GM12878 (cell line): ENCODE measurements at regions not wholly inside any gene's neighbourhood (a gene's known extent, or its start where the extent isn't known, plus 50 kb on each side); places are given as distances from the start of the nearest gene placed in this dataset.

Experiments
- ATAC-seq: fragments of 200-7000 bp; cut with Tn5 transposase; 3 replicates; pipeline ENCODE4 v1.9.1; 2020; ENCODE audit warnings: mild to moderate bottlenecking, moderate library complexity
- BruUV-seq: library from RNA; stranded (reverse); fragments of 400-500 nt; replicated peaks from 2 replicates; lab custom pipeline; 2021; lab: Mats Ljungman, UMichigan
- CTCF ChIA-PET: fragments of 300-600 bp; sonication (Branson Sonifier 250); formaldehyde crosslinking; extraction: SDS; loops from one replicate; lab custom pipeline; 2021; ENCODE audit warnings: inconsistent platforms; lab: Yijun Ruan, JAX
- POLR2A ChIA-PET: fragments of 350-600 bp; formaldehyde crosslinking; extraction: SDS; loops from one replicate; lab custom pipeline; 2021; ENCODE audit warnings: inconsistent platforms; lab: Charles Lee
- RAD21 ChIA-PET: fragments of 300-600 bp; sonication (Branson Sonifier 250); formaldehyde crosslinking; loops from one replicate; lab custom pipeline; 2023; ENCODE audit warnings: antibody characterized with exemption; ENCODE audit not compliant: unreplicated experiment; lab: Charles Lee
- SMC1A ChIA-PET: fragments of 300-600 bp; sonication (Branson Sonifier 250); formaldehyde crosslinking; loops from one replicate; lab custom pipeline; 2023; ENCODE audit not compliant: unreplicated experiment, uncharacterized antibody; lab: Charles Lee
- DNase-seq: peaks from one replicate; pipeline ENCODE4 v3.0.0-alpha.2; 2011; ENCODE audit warnings: low read depth, low spot score
- FAIRE-seq: peaks from 3 replicates; lab custom pipeline; 2011; peaks lifted over from hg19 to GRCh38; lab: Jason Lieb, UNC
- H2AFZ ChIP-seq: 2 replicates; pipeline ENCODE4 v1.6.0; 2011; ENCODE audit warnings: low read depth, low read length, control low read depth; ENCODE audit not compliant: control insufficient read depth
- H3K27ac ChIP-seq: 2 replicates; pipeline ENCODE4 v1.5.1; 2011; ENCODE audit warnings: control low read depth; ENCODE audit not compliant: control insufficient read depth, insufficient read depth
- H3K27me3 ChIP-seq, 2 experiments: replicated peaks in 1 of 2; 2 replicates each; pipeline versions ENCODE4 v1.6.0 to v1.6.1; 2011; ENCODE audit warnings: low read length in 1 of 2; ENCODE audit not compliant: control insufficient read depth in 2 of 2, insufficient read depth in 2 of 2
- H3K36me3 ChIP-seq, 2 experiments: 2 replicates each; pipeline ENCODE4 v1.5.1; 2011; ENCODE audit warnings: low read length in 1 of 2; ENCODE audit not compliant: control insufficient read depth in 2 of 2, insufficient read depth in 2 of 2
- H3K4me1 ChIP-seq: 2 replicates; pipeline ENCODE4 v1.6.1; 2011; ENCODE audit warnings: mild to moderate bottlenecking, low read length, moderate library complexity, mixed read lengths; ENCODE audit not compliant: control insufficient read depth, insufficient read depth
- H3K4me2 ChIP-seq: 2 replicates; pipeline ENCODE4 v1.6.0; 2011; ENCODE audit warnings: control low read depth; ENCODE audit not compliant: control insufficient read depth, insufficient read depth
- H3K4me3 ChIP-seq: fragments of 200-600 bp; sonication (generic); 2 replicates; pipeline ENCODE4 v1.5.1; 2016
- H3K79me2 ChIP-seq: 2 replicates; pipeline ENCODE4 v1.6.0; 2011; ENCODE audit warnings: low read length; ENCODE audit not compliant: control insufficient read depth, insufficient read depth
- H3K9ac ChIP-seq: 2 replicates; pipeline ENCODE4 v1.8.0; 2011; ENCODE audit warnings: low read length, control low read depth, mixed read lengths; ENCODE audit not compliant: control insufficient read depth, insufficient read depth
- H3K9me3 ChIP-seq: replicated peaks from 3 replicates; pipeline ENCODE4 v1.5.1; 2011; ENCODE audit warnings: mild to moderate bottlenecking, low read length; ENCODE audit not compliant: control insufficient read depth, insufficient read depth
- H4K20me1 ChIP-seq: 2 replicates; pipeline ENCODE4 v1.6.0; 2011; ENCODE audit not compliant: control insufficient read depth, insufficient read depth
- EED ChIP-seq: sonication (generic); IDR thresholded peaks from 2 replicates; pipeline ENCODE4 v1.6.1; 2016; ENCODE audit warnings: antibody characterized with exemption, low read depth
- GATAD2B ChIP-seq: fragments of 450-650 bp; conservative IDR thresholded peaks from 2 replicates; pipeline ENCODE4 v1.6.1; 2017; ENCODE audit warnings: low read depth, mild to moderate bottlenecking, moderate library complexity
- TAF1 ChIP-seq: IDR thresholded peaks from 2 replicates; pipeline ENCODE4 v1.6.1; 2011; ENCODE audit warnings: mild to moderate bottlenecking, low read depth, low read length, borderline replicate concordance
- ZBED1 ChIP-seq: IDR thresholded peaks from 2 replicates; pipeline ENCODE4 v1.6.1; 2016; ENCODE audit warnings: borderline replicate concordance
- WGBS: methylation state at CpG from one replicate; pipeline ENCODE4 v1.1.6; 2016; ENCODE audit warnings: low lambda C conversion rate; ENCODE audit not compliant: insufficient replicate concordance, insufficient coverage; ENCODE audit errors: missing lambda C conversion rate; 5-methylcytosine and 5-hydroxymethylcytosine counted together
- in situ Hi-C: fragments of 300-500 bp; cut with MboI; formaldehyde crosslinking; loops from 9 replicates; pipeline ENCODE4 v1.14.3; 2018; ENCODE audit warnings: mixed read lengths
- intact Hi-C: fragments of 100-400 bp; cut with micrococcal nuclease; formaldehyde crosslinking; loops from one replicate; pipeline ENCODE4 v1.14.2; 2022; ENCODE audit not compliant: unreplicated experiment
- TF ChIP-seq, protein P1 (sequence below): IDR thresholded peaks from 2 replicates; pipeline ENCODE4 v1.6.1; 2012; ENCODE audit warnings: improper control_type of control experiment, low read depth, low read length; ENCODE audit not compliant: insufficient replicate concordance
- TF ChIP-seq, protein P2 (sequence below): fragments of 150-350 bp; IDR thresholded peaks from 2 replicates; pipeline ENCODE4 v1.6.1; 2016; ENCODE audit warnings: low read depth, low read length
- TF ChIP-seq, protein P3 (sequence below): fragments of 450-650 bp; formaldehyde crosslinking; IDR thresholded peaks from 2 replicates; pipeline ENCODE4 v1.4.0; 2020; ENCODE audit warnings: mild to moderate bottlenecking, moderate library complexity
- TF ChIP-seq, protein P4 (sequence below), 3 experiments: IDR thresholded peaks in 2 of 3; conservative IDR thresholded peaks in 1 of 3; 2 replicates each; pipeline ENCODE4 v1.5.1; 2011; ENCODE audit warnings: low read depth in 3 of 3, low read length in 3 of 3, mild to moderate bottlenecking in 3 of 3, control low read depth in 2 of 3, moderate library complexity in 2 of 3, inconsistent platforms in 1 of 3, mixed read lengths in 1 of 3; ENCODE audit not compliant: control insufficient read depth in 2 of 3, insufficient read depth in 1 of 3; ENCODE audit errors: extremely low read depth in 1 of 3

DNA sequence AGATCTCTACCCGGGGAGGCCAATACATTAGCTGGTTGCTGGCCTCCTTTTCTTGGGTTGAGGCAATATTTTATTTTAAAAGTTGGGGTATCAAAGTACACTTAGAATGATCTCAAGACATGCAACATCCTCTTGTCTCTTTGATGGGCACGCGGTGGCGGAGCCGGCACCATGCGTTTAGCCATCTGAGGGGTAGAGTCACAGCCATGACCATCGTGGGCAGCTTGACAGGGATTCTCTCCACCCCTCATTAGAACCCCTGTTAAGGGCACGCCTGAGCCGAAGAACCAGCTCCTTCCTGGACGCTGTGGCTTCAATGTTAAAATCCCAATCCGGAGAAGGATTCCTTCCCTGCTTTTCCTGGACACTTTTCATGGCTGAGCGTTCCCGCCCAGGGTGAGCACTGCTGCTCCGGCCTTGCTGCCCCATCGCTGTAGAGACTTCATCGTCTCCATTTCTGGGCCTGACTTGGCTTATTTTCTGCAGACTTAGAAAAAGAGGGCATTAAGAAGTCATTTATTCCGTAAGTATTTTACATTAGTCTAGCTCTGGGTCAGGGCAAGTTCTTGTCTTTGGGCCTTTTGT is 142.7 kb upstream of the CDH4 start:
- Histone ChIP-seq H3K4me2 (no peak overlapping the region), H3K9me3 (no peaks in the 10 kb centered on the region; the same call in 2 of the 3 replicates), H3K4me3 (no peak overlapping the region), H3K4me1 (no peaks in the 10 kb centered on the region), H4K20me1 (no peaks in the 10 kb centered on the region), H2AFZ (no peak overlapping the region), H3K79me2 (no peaks in the 10 kb centered on the region), H3K27ac (no peak overlapping the region), H3K9ac (no peak overlapping the region), H3K36me3 (no peaks in the 10 kb centered on the region), H3K27me3 (no peaks in the 10 kb centered on the region)
- FAIRE-seq (no peak), ATAC-seq (no peak), DNase-seq (no peak)
- WGBS = 50% methylated on average over 17 of the region's 17 CpGs
- ChIA-PET CTCF (no interaction called here), SMC1A (interaction anchor here (0.5 kb wide), 1 partner anchor 167 kb away, joined by 3 read pairs; no protein-coding TSS in a partner anchor), RAD21 (no interaction called here), POLR2A (no interaction called here)
- no TSS peak for BruUV-seq
- intact Hi-C loops (no loop called here), in situ Hi-C loops (no loop called here)
- TF ChIP-seq, protein P1, sequence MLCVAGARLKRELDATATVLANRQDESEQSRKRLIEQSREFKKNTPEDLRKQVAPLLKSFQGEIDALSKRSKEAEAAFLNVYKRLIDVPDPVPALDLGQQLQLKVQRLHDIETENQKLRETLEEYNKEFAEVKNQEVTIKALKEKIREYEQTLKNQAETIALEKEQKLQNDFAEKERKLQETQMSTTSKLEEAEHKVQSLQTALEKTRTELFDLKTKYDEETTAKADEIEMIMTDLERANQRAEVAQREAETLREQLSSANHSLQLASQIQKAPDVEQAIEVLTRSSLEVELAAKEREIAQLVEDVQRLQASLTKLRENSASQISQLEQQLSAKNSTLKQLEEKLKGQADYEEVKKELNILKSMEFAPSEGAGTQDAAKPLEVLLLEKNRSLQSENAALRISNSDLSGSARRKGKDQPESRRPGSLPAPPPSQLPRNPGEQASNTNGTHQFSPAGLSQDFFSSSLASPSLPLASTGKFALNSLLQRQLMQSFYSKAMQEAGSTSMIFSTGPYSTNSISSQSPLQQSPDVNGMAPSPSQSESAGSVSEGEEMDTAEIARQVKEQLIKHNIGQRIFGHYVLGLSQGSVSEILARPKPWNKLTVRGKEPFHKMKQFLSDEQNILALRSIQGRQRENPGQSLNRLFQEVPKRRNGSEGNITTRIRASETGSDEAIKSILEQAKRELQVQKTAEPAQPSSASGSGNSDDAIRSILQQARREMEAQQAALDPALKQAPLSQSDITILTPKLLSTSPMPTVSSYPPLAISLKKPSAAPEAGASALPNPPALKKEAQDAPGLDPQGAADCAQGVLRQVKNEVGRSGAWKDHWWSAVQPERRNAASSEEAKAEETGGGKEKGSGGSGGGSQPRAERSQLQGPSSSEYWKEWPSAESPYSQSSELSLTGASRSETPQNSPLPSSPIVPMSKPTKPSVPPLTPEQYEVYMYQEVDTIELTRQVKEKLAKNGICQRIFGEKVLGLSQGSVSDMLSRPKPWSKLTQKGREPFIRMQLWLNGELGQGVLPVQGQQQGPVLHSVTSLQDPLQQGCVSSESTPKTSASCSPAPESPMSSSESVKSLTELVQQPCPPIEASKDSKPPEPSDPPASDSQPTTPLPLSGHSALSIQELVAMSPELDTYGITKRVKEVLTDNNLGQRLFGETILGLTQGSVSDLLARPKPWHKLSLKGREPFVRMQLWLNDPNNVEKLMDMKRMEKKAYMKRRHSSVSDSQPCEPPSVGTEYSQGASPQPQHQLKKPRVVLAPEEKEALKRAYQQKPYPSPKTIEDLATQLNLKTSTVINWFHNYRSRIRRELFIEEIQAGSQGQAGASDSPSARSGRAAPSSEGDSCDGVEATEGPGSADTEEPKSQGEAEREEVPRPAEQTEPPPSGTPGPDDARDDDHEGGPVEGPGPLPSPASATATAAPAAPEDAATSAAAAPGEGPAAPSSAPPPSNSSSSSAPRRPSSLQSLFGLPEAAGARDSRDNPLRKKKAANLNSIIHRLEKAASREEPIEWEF = no peak
- TF ChIP-seq, protein P2, sequence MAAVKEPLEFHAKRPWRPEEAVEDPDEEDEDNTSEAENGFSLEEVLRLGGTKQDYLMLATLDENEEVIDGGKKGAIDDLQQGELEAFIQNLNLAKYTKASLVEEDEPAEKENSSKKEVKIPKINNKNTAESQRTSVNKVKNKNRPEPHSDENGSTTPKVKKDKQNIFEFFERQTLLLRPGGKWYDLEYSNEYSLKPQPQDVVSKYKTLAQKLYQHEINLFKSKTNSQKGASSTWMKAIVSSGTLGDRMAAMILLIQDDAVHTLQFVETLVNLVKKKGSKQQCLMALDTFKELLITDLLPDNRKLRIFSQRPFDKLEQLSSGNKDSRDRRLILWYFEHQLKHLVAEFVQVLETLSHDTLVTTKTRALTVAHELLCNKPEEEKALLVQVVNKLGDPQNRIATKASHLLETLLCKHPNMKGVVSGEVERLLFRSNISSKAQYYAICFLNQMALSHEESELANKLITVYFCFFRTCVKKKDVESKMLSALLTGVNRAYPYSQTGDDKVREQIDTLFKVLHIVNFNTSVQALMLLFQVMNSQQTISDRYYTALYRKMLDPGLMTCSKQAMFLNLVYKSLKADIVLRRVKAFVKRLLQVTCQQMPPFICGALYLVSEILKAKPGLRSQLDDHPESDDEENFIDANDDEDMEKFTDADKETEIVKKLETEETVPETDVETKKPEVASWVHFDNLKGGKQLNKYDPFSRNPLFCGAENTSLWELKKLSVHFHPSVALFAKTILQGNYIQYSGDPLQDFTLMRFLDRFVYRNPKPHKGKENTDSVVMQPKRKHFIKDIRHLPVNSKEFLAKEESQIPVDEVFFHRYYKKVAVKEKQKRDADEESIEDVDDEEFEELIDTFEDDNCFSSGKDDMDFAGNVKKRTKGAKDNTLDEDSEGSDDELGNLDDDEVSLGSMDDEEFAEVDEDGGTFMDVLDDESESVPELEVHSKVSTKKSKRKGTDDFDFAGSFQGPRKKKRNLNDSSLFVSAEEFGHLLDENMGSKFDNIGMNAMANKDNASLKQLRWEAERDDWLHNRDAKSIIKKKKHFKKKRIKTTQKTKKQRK = no peak
- TF ChIP-seq, protein P3, sequence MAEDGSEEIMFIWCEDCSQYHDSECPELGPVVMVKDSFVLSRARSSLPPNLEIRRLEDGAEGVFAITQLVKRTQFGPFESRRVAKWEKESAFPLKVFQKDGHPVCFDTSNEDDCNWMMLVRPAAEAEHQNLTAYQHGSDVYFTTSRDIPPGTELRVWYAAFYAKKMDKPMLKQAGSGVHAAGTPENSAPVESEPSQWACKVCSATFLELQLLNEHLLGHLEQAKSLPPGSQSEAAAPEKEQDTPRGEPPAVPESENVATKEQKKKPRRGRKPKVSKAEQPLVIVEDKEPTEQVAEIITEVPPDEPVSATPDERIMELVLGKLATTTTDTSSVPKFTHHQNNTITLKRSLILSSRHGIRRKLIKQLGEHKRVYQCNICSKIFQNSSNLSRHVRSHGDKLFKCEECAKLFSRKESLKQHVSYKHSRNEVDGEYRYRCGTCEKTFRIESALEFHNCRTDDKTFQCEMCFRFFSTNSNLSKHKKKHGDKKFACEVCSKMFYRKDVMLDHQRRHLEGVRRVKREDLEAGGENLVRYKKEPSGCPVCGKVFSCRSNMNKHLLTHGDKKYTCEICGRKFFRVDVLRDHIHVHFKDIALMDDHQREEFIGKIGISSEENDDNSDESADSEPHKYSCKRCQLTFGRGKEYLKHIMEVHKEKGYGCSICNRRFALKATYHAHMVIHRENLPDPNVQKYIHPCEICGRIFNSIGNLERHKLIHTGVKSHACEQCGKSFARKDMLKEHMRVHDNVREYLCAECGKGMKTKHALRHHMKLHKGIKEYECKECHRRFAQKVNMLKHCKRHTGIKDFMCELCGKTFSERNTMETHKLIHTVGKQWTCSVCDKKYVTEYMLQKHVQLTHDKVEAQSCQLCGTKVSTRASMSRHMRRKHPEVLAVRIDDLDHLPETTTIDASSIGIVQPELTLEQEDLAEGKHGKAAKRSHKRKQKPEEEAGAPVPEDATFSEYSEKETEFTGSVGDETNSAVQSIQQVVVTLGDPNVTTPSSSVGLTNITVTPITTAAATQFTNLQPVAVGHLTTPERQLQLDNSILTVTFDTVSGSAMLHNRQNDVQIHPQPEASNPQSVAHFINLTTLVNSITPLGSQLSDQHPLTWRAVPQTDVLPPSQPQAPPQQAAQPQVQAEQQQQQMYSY (CRISPR knock-in tag) = no peak
- TF ChIP-seq, protein P4, sequence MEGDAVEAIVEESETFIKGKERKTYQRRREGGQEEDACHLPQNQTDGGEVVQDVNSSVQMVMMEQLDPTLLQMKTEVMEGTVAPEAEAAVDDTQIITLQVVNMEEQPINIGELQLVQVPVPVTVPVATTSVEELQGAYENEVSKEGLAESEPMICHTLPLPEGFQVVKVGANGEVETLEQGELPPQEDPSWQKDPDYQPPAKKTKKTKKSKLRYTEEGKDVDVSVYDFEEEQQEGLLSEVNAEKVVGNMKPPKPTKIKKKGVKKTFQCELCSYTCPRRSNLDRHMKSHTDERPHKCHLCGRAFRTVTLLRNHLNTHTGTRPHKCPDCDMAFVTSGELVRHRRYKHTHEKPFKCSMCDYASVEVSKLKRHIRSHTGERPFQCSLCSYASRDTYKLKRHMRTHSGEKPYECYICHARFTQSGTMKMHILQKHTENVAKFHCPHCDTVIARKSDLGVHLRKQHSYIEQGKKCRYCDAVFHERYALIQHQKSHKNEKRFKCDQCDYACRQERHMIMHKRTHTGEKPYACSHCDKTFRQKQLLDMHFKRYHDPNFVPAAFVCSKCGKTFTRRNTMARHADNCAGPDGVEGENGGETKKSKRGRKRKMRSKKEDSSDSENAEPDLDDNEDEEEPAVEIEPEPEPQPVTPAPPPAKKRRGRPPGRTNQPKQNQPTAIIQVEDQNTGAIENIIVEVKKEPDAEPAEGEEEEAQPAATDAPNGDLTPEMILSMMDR (IDR thresholded peaks at IDR 0.05 in 2 of 3, conservative IDR thresholded peaks at IDR 0.05 in 1 of 3; ENCODE audit: control insufficient read depth in 2 of 3, extremely low read depth in 1 of 3, insufficient read depth in 1 of 3, low read depth in 3 of 3, low read length in 3 of 3) = no peak
- TF ChIP-seq TAF1 = no peak
- no peak for TF ChIP-seq EED
- TF ChIP-seq ZBED1 = no peak
- TF ChIP-seq GATAD2B = no peak
